Stomach (tissue), 4 donors: ENCODE measurements at regions not wholly inside any gene's neighbourhood (a gene's known extent, or its start where the extent isn't known, plus 50 kb on each side); places are given as distances from the start of the nearest gene placed in this dataset.

Experiments
- CTCF ChIP-seq, 7 experiments: fragments of 450-650 bp in 4 of 7; fragments of 200-600 bp in 3 of 7; sonication (generic) in 3 of 7; IDR thresholded peaks; one replicate each; pipeline ENCODE4 v1.5.1; 2016 to 2019; ENCODE audit warnings: antibody characterized with exemption in 7 of 7, control low read depth in 2 of 7, mild to moderate bottlenecking in 1 of 7
- EP300 ChIP-seq: sonication (generic); formaldehyde crosslinking; IDR thresholded peaks from one replicate; pipeline ENCODE4 v1.6.1; 2017; ENCODE audit warnings: antibody characterized with exemption
- POLR2A ChIP-seq, 4 donors: fragments of 450-650 bp; IDR thresholded peaks; one replicate each; pipeline ENCODE4 v1.6.1; 2016; ENCODE audit warnings: antibody characterized with exemption in 4 of 4, control low read depth in 2 of 4, mild to moderate bottlenecking in 1 of 4, moderate library complexity in 1 of 4

GRCh38 chr1:209116705-209117104 lies 466.8 kb upstream of the CAMK1G start:
- TF ChIP-seq CTCF (IDR thresholded peaks at IDR 0.05) (no peak), EP300 (no peak), POLR2A (IDR thresholded peaks at IDR 0.05) (no peak)
